Stomach (tissue), 8 donors: ENCODE measurements at regions not wholly inside any gene's neighbourhood (a gene's known extent, or its start where the extent isn't known, plus 50 kb on each side); places are given as distances from the start of the nearest gene placed in this dataset.

ENCODE experiments used
- DNase-seq, 2 donors: peaks; one replicate each; pipeline versions ENCODE4 v3.0.0 to v3.0.0-alpha.2; 2013 to 2019
- H3K27ac ChIP-seq, 5 donors: fragments of 200-600 bp in 4 of 5; sonication (generic) in 4 of 5; one replicate each; pipeline ENCODE4 v1.5.1; 2013 to 2019; ENCODE audit warnings: mild to moderate bottlenecking in 1 of 5, moderate library complexity in 1 of 5
- H3K27me3 ChIP-seq, 3 donors: fragments of 200-600 bp; sonication (generic); one replicate each; pipeline ENCODE4 v1.5.1; 2017 to 2019; ENCODE audit warnings: mixed run types in 1 of 3
- H3K36me3 ChIP-seq, 4 donors: fragments of 200-600 bp; sonication (generic); 1 replicate in 3 of 4; 2 replicates in 1 of 4; pipeline ENCODE4 v1.5.1; 2016 to 2019
- H3K4me1 ChIP-seq, 4 donors: fragments of 200-600 bp; sonication (generic); one replicate each; pipeline ENCODE4 v1.5.1; 2016 to 2019
- H3K4me3 ChIP-seq, 4 donors: fragments of 200-600 bp; sonication (generic) in 3 of 4; one replicate each; pipeline ENCODE4 v1.5.1; 2016 to 2019; ENCODE audit warnings: mild to moderate bottlenecking in 1 of 4
- H3K9me3 ChIP-seq, 4 donors: fragments of 200-600 bp; sonication (generic); one replicate each; pipeline ENCODE4 v1.5.1; 2016 to 2019
- EP300 ChIP-seq: sonication (generic); formaldehyde crosslinking; IDR thresholded peaks from one replicate; pipeline ENCODE4 v1.6.1; 2017; ENCODE audit warnings: antibody characterized with exemption
- POLR2A ChIP-seq, 4 donors: fragments of 450-650 bp; IDR thresholded peaks; one replicate each; pipeline ENCODE4 v1.6.1; 2016; ENCODE audit warnings: antibody characterized with exemption in 4 of 4, control low read depth in 2 of 4, mild to moderate bottlenecking in 1 of 4, moderate library complexity in 1 of 4
- POLR2AphosphoS5 ChIP-seq, 3 donors: sonication (generic); formaldehyde crosslinking; IDR thresholded peaks; one replicate each; pipeline ENCODE4 v1.6.1; 2016; ENCODE audit warnings: antibody characterized with exemption in 3 of 3
- WGBS, 5 donors: extraction: QIAGEN DNeasy Blood & Tissue Kit in 3 of 5; methylation state at CpG; one replicate each; pipeline versions ENCODE4 v1.1.5 to v1.1.7; 2013 to 2018; 5-methylcytosine and 5-hydroxymethylcytosine counted together
- intact Hi-C: fragments of 100-400 bp; cut with DNase I; formaldehyde crosslinking; loops from one replicate; pipeline ENCODE4 v1.15.1; 2023; ENCODE audit warnings: low total_unique reads
- TF ChIP-seq, protein P1 (sequence below), 7 experiments: fragments of 450-650 bp in 4 of 7; fragments of 200-600 bp in 3 of 7; sonication (generic) in 3 of 7; IDR thresholded peaks; one replicate each; pipeline ENCODE4 v1.5.1; 2016 to 2019; ENCODE audit warnings: antibody characterized with exemption in 7 of 7, control low read depth in 2 of 7, mild to moderate bottlenecking in 1 of 7
- donor health status: healthy with polysubstance abuse.
- donor health status: Bipolar disorder and iron deficiency.
- donor health status: healthy.

DNA sequence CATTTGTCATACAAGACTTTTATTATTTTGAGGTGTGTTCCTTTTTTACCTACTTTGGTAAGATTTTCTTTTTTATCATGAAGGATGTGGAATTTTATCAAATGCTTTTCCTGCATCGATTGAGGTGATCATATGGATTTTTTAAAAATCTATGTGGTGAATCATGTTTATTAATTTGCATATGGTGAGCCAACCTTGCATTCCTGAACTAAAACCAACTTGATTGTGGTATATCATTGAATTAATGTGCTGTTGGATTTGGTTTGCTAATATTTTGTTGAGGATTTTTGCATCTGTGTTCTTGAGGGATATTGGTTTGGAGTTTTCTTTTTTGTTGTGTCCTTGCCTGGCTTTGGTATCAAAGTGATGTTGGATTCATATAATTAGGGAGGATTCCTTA lies 848.1 kb upstream of the EYS start:
- Histone ChIP-seq H3K27ac (no peak overlapping the region), H3K4me3 (no peak overlapping the region), H3K9me3 (peaks cover 0 to 33% (median 19%) of the 10 kb centered on the region in 4 donors), H3K27me3 (no peaks in the 10 kb centered on the region), H3K36me3 (no peaks in the 10 kb centered on the region), H3K4me1 (no peaks in the 10 kb centered on the region)
- intact Hi-C loops = no loop called here
- DNase-seq = no peak
- TF ChIP-seq POLR2A (IDR thresholded peaks at IDR 0.05) (no peak), POLR2AphosphoS5 (IDR thresholded peaks at IDR 0.05) (no peak), EP300 (no peak)
- TF ChIP-seq, protein P1, sequence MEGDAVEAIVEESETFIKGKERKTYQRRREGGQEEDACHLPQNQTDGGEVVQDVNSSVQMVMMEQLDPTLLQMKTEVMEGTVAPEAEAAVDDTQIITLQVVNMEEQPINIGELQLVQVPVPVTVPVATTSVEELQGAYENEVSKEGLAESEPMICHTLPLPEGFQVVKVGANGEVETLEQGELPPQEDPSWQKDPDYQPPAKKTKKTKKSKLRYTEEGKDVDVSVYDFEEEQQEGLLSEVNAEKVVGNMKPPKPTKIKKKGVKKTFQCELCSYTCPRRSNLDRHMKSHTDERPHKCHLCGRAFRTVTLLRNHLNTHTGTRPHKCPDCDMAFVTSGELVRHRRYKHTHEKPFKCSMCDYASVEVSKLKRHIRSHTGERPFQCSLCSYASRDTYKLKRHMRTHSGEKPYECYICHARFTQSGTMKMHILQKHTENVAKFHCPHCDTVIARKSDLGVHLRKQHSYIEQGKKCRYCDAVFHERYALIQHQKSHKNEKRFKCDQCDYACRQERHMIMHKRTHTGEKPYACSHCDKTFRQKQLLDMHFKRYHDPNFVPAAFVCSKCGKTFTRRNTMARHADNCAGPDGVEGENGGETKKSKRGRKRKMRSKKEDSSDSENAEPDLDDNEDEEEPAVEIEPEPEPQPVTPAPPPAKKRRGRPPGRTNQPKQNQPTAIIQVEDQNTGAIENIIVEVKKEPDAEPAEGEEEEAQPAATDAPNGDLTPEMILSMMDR (IDR thresholded peaks at IDR 0.05) = no peak
- WGBS, 5 donors = 65 to 93% (median 76%) methylated on average over 1 of the region's 1 CpG

- no peak for TF ChIP-seq POLR2A (IDR thresholded peaks at IDR 0.05)
- DNase-seq = no peak
- H3K4me3 ChIP-seq = no peak overlapping the region
- intact Hi-C loops = no loop called here
- H3K4me1 ChIP-seq = no peaks in the 10 kb centered on the region
- peaks cover 0 to 30% (median 18%) of the 10 kb centered on the region in 4 donors for H3K9me3 ChIP-seq
- H3K36me3 ChIP-seq = no peaks in the 10 kb centered on the region
- WGBS, 5 donors = 66 to 78% (median 68%) methylated on average over 2 of the region's 2 CpGs
- no peak overlapping the region for H3K27ac ChIP-seq
- no peaks in the 10 kb centered on the region for H3K27me3 ChIP-seq
These were observed 846.4 kb upstream of the EYS start for GRCh38 chr6:66553441-66553840.

GRCh38 chr6:66538551-66539135 lies 831.6 kb upstream of the EYS start:
- Histone ChIP-seq H3K4me3 (no peak overlapping the region), H3K27ac (no peak overlapping the region), H3K27me3 (no peaks in the 10 kb centered on the region), H3K4me1 (no peaks in the 10 kb centered on the region), H3K36me3 (no peaks in the 10 kb centered on the region), H3K9me3 (peaks cover 0 to 11% (median 7%) of the 10 kb centered on the region in 4 donors)
- intact Hi-C loops = no loop called here
- WGBS, 5 donors = 26 to 46% (median 40%) methylated on average over 1 of the region's 1 CpG
- TF ChIP-seq POLR2AphosphoS5 (IDR thresholded peaks at IDR 0.05) = no peak
- TF ChIP-seq EP300 = no peak
- TF ChIP-seq, protein P1 (IDR thresholded peaks at IDR 0.05) = no peak
- no peak for TF ChIP-seq POLR2A (IDR thresholded peaks at IDR 0.05)
- DNase-seq = peak in 1 of 2 donors; percentile 6

DNA sequence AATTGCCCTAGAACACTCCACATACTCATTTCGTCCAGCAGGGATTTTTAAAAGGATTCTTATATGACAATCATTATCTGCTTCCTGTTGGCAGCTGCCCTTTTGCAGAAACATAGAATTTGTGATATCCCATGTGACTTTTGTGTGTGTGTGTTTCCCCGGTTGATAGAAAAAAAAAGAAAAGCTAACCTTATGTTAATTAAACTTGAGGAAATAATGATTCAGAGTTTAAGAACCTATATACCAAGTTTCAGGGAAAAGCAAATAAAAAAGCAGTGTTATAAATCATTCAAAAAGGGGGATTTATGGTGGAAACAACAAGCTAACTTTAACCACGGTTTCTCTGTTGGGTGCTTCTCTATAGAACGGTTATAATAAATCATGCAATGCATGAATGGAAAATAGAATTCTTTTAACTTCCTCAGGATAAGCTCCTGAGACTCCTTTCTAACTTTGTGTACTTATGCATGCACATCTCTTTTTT lies 826.9 kb upstream of the EYS start:
- no peak overlapping the region for H3K4me3 ChIP-seq
- no peak for TF ChIP-seq EP300
- TF ChIP-seq, protein P1 (IDR thresholded peaks at IDR 0.05) = no peak
- no peak for TF ChIP-seq POLR2A (IDR thresholded peaks at IDR 0.05)
- H3K27ac ChIP-seq = no peak overlapping the region
- intact Hi-C loops = no loop called here
- H3K27me3 ChIP-seq = no peaks in the 10 kb centered on the region
- no peaks in the 10 kb centered on the region for H3K9me3 ChIP-seq
- DNase-seq = no peak
- no peaks in the 10 kb centered on the region for H3K4me1 ChIP-seq
- no peaks in the 10 kb centered on the region for H3K36me3 ChIP-seq
- 22 to 37% (median 31%) methylated on average over 4 of the region's 4 CpGs for WGBS, 5 donors

DNA sequence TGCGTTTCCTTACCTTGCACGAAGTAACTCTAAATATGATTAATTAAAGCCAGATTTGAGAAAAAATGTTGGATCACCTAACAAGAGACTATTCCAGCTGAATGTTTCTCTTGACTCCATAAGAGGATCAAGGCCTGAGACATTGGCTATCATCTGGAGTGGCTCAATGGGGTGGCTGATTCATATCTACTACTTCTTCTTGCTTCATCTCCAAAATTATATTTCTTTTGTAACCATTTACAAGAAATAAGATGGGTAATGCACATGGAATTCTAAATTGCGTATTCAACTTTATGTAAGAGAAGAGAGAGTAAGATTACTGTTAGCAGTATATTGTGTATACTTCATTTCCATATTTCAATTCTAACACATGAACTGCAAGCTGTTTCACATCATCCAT lies 819.0 kb upstream of the EYS start:
- intact Hi-C loops = no loop called here
- Histone ChIP-seq H3K4me1 (no peaks in the 10 kb centered on the region), H3K27ac (no peak overlapping the region), H3K36me3 (no peaks in the 10 kb centered on the region), H3K9me3 (peaks cover 0 to 4% (median 0%) of the 10 kb centered on the region in 4 donors), H3K4me3 (no peak overlapping the region), H3K27me3 (no peaks in the 10 kb centered on the region)
- no peak for DNase-seq
- no peak for TF ChIP-seq POLR2A (IDR thresholded peaks at IDR 0.05)
- TF ChIP-seq EP300 = no peak
- TF ChIP-seq, protein P1 (IDR thresholded peaks at IDR 0.05) = no peak
- TF ChIP-seq POLR2AphosphoS5 (IDR thresholded peaks at IDR 0.05) = no peak
- 85 to 91% (median 87%) methylated on average over 3 of the region's 3 CpGs for WGBS, 5 donors
